HEK293 (cell line): ENCODE measurements at regions not wholly inside any gene's neighbourhood (a gene's known extent, or its start where the extent isn't known, plus 50 kb on each side); places are given as distances from the start of the nearest gene placed in this dataset.

ENCODE experiments used
- CTCF ChIA-PET: fragments of 350-600 bp; formaldehyde crosslinking; extraction: SDS; loops from one replicate; lab custom pipeline; 2021; ENCODE audit warnings: antibody characterized with exemption; lab: Yijun Ruan, JAX
- POLR2A ChIA-PET: fragments of 300-600 bp; formaldehyde crosslinking; extraction: SDS; loops from one replicate; lab custom pipeline; 2020; ENCODE audit warnings: antibody characterized with exemption, inconsistent platforms; lab: Yijun Ruan, JAX
- H3K27ac ChIP-seq: fragments of 200-500 bp; sonication (Bioruptor generic); 2 replicates; pipeline ENCODE4 v1.5.1; 2014; ENCODE audit warnings: low read depth, low read length, control low read depth, inconsistent platforms; ENCODE audit errors: extremely low read depth
- H3K36me3 ChIP-seq, 2 experiments: fragments of 200-500 bp in 1 of 2; sonication (Bioruptor generic) in 1 of 2; 1 replicate in 1 of 2; 2 replicates in 1 of 2; pipeline ENCODE4 v1.5.1; 2014 to 2017; ENCODE audit warnings: inconsistent platforms in 2 of 2, low read length in 2 of 2; ENCODE audit not compliant: control insufficient read depth in 2 of 2, insufficient read depth in 1 of 2
- H3K4me1 ChIP-seq: fragments of 200-500 bp; sonication (Bioruptor generic); 2 replicates; pipeline ENCODE4 v1.5.1; 2014; ENCODE audit warnings: mild to moderate bottlenecking, low read length, inconsistent platforms; ENCODE audit not compliant: control insufficient read depth, insufficient read depth
- H3K4me3 ChIP-seq: 2 replicates; pipeline ENCODE4 v1.5.1; 2011; ENCODE audit warnings: low read depth, mild to moderate bottlenecking, control low read depth, low read length, moderate library complexity
- H3K9me3 ChIP-seq: fragments of 200-500 bp; sonication (Bioruptor generic); 2 replicates; pipeline ENCODE4 v1.5.1; 2014; ENCODE audit warnings: low read depth, low read length, inconsistent platforms; ENCODE audit not compliant: control insufficient read depth, insufficient read depth
- BCL11B ChIP-seq: fragments of 450-650 bp; formaldehyde crosslinking; IDR thresholded peaks from 2 replicates; pipeline ENCODE4 v1.5.1; 2016; ENCODE audit warnings: low read depth, missing biosample characterization, missing genetic modification characterization
- GLIS2 ChIP-seq: fragments of 450-650 bp; formaldehyde crosslinking; IDR thresholded peaks from 2 replicates; pipeline ENCODE4 v1.5.1; 2016; ENCODE audit warnings: missing biosample characterization, missing genetic modification characterization
- KLF7 ChIP-seq: fragments of 450-650 bp; formaldehyde crosslinking; IDR thresholded peaks from 2 replicates; pipeline ENCODE4 v1.5.1; 2016; ENCODE audit warnings: missing biosample characterization, missing genetic modification characterization, borderline replicate concordance
- KLF8 ChIP-seq: fragments of 450-650 bp; formaldehyde crosslinking; IDR thresholded peaks from 2 replicates; pipeline ENCODE4 v1.5.1; 2016; ENCODE audit warnings: missing biosample characterization, missing genetic modification characterization
- PRDM1 ChIP-seq: fragments of 450-650 bp; formaldehyde crosslinking; IDR thresholded peaks from 2 replicates; pipeline ENCODE4; 2016; ENCODE audit warnings: missing biosample characterization, missing genetic modification characterization
- TSHZ1 ChIP-seq: fragments of 450-650 bp; formaldehyde crosslinking; IDR thresholded peaks from 2 replicates; pipeline ENCODE4 v1.5.1; 2016; ENCODE audit warnings: missing biosample characterization, missing genetic modification characterization, borderline replicate concordance
- ZBTB7A ChIP-seq: fragments of 450-650 bp; formaldehyde crosslinking; IDR thresholded peaks from 2 replicates; pipeline ENCODE4 v1.5.1; 2016; ENCODE audit warnings: low read depth, missing biosample characterization, missing genetic modification characterization
- ZEB2 ChIP-seq: fragments of 450-650 bp; formaldehyde crosslinking; IDR thresholded peaks from 2 replicates; pipeline ENCODE4 v1.5.1; 2016; ENCODE audit warnings: missing biosample characterization, missing genetic modification characterization
- ZFP37 ChIP-seq: fragments of 450-650 bp; formaldehyde crosslinking; IDR thresholded peaks from 2 replicates; pipeline ENCODE4 v1.5.1; 2016; ENCODE audit warnings: missing biosample characterization, missing genetic modification characterization
- ZFP69B ChIP-seq: fragments of 450-650 bp; formaldehyde crosslinking; IDR thresholded peaks from 2 replicates; pipeline ENCODE4 v1.5.1; 2016; ENCODE audit warnings: missing biosample characterization, missing genetic modification characterization
- ZNF2 ChIP-seq: fragments of 450-650 bp; formaldehyde crosslinking; IDR thresholded peaks from 2 replicates; pipeline ENCODE4 v1.5.1; 2016; ENCODE audit warnings: missing biosample characterization, missing genetic modification characterization
- ZNF223 ChIP-seq: fragments of 450-650 bp; formaldehyde crosslinking; IDR thresholded peaks from 2 replicates; pipeline ENCODE4 v1.5.1; 2016; ENCODE audit warnings: missing biosample characterization, missing genetic modification characterization
- ZNF24 ChIP-seq: fragments of 450-650 bp; formaldehyde crosslinking; IDR thresholded peaks from 2 replicates; pipeline ENCODE4 v1.5.1; 2016; ENCODE audit warnings: missing biosample characterization, missing genetic modification characterization
- ZNF248 ChIP-seq: fragments of 450-650 bp; formaldehyde crosslinking; IDR thresholded peaks from 2 replicates; pipeline ENCODE4 v1.5.1; 2017; ENCODE audit warnings: missing biosample characterization, missing genetic modification characterization
- ZNF292 ChIP-seq: fragments of 450-650 bp; formaldehyde crosslinking; IDR thresholded peaks from 2 replicates; pipeline ENCODE4 v1.5.1; 2016; ENCODE audit warnings: low read depth, missing biosample characterization, missing genetic modification characterization, borderline replicate concordance
- ZNF324 ChIP-seq: fragments of 450-650 bp; formaldehyde crosslinking; IDR thresholded peaks from 2 replicates; pipeline ENCODE4 v1.5.1; 2016; ENCODE audit warnings: missing biosample characterization, missing genetic modification characterization
- ZNF341 ChIP-seq: fragments of 450-650 bp; formaldehyde crosslinking; IDR thresholded peaks from 2 replicates; pipeline ENCODE4; 2016; ENCODE audit warnings: low read depth, missing biosample characterization, missing genetic modification characterization
- ZNF423 ChIP-seq: fragments of 450-650 bp; formaldehyde crosslinking; IDR thresholded peaks from 2 replicates; pipeline ENCODE4 v1.5.1; 2016; ENCODE audit warnings: missing biosample characterization, missing genetic modification characterization
- ZNF433 ChIP-seq: fragments of 450-650 bp; formaldehyde crosslinking; IDR thresholded peaks from 2 replicates; pipeline ENCODE4 v1.5.1; 2016; ENCODE audit warnings: missing biosample characterization, missing genetic modification characterization, low read depth
- ZNF585B ChIP-seq: fragments of 450-650 bp; formaldehyde crosslinking; IDR thresholded peaks from 2 replicates; pipeline ENCODE4 v1.5.1; 2016; ENCODE audit warnings: missing biosample characterization, missing genetic modification characterization
- ZNF621 ChIP-seq: fragments of 450-650 bp; formaldehyde crosslinking; IDR thresholded peaks from 2 replicates; pipeline ENCODE4 v1.5.1; 2017; ENCODE audit warnings: missing biosample characterization, missing genetic modification characterization
- ZNF707 ChIP-seq: fragments of 450-650 bp; formaldehyde crosslinking; IDR thresholded peaks from 2 replicates; pipeline ENCODE4 v1.5.1; 2016; ENCODE audit warnings: missing biosample characterization, missing genetic modification characterization
- ZNF830 ChIP-seq: fragments of 450-650 bp; IDR thresholded peaks from 2 replicates; pipeline ENCODE4 v1.5.0; 2018; ENCODE audit warnings: missing biosample characterization, missing genetic modification characterization, low read depth, mild to moderate bottlenecking, moderate library complexity
- ZNF843 ChIP-seq: fragments of 450-650 bp; formaldehyde crosslinking; IDR thresholded peaks from 2 replicates; pipeline ENCODE4 v1.5.1; 2016; ENCODE audit warnings: missing biosample characterization, missing genetic modification characterization
- TF ChIP-seq, protein P1 (sequence below): fragments of 450-650 bp; formaldehyde crosslinking; IDR thresholded peaks from 2 replicates; pipeline ENCODE4 v1.5.1; 2016; ENCODE audit warnings: missing biosample characterization, missing genetic modification characterization
- TF ChIP-seq, protein P2 (sequence below): fragments of 450-650 bp; formaldehyde crosslinking; IDR thresholded peaks from 2 replicates; pipeline ENCODE4 v1.5.1; 2017; ENCODE audit warnings: missing biosample characterization, missing genetic modification characterization
- TF ChIP-seq, protein P3 (sequence below): IDR thresholded peaks from 2 replicates; pipeline ENCODE4 v1.6.1; 2011; ENCODE audit warnings: mild to moderate bottlenecking, low read depth, low read length, borderline replicate concordance
- TF ChIP-seq, protein P4 (sequence below): fragments of 450-650 bp; formaldehyde crosslinking; IDR thresholded peaks from 2 replicates; pipeline ENCODE4 v1.5.1; 2017; ENCODE audit warnings: missing biosample characterization, missing genetic modification characterization

GRCh38 chr15:38030609-38031008, 96.2 kb downstream of the TMCO5A start (continued):
- TF ChIP-seq PRDM1 (tag by site-specific recombination) (no peak), ZNF24 (tag by site-specific recombination) (no peak), ZNF585B (tag by site-specific recombination) (no peak), ZNF830 (no peak)

DNA sequence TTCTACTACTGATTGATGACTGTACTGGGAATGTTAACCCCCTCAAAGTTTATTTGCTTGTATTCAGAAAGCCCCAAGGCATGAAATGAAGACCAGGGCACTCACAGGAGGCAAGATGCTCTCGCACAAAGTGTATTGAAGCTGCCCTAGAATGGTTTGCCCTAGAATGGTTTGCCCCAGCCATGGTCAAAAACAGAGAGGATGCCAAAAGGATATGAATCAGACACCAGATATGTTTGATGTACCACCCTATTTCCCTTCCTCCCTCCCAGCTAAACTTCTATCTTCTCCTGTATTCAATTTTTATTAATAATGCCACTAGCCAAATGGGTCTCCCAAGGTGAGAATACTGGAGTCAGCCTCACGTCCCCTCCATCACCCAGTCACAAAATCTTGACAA, 101.3 kb downstream of the TMCO5A start:
- POLR2A ChIA-PET = no interaction called here
- Histone ChIP-seq H3K9me3 (no peaks in the 10 kb centered on the region), H3K4me3 (no peak overlapping the region), H3K4me1 (no peaks in the 10 kb centered on the region), H3K27ac (no peak overlapping the region), H3K36me3 (no peaks in the 10 kb centered on the region)
- CTCF ChIA-PET = no interaction called here
- TF ChIP-seq ZNF423 (tag by site-specific recombination) (no peak), TSHZ1 (tag by site-specific recombination) (no peak), KLF7 (tag by site-specific recombination) (no peak), ZNF292 (tag by site-specific recombination) (no peak), ZNF341 (tag by site-specific recombination) (no peak), ZNF843 (tag by site-specific recombination) (no peak), BCL11B (tag by site-specific recombination) (no peak), ZNF324 (tag by site-specific recombination) (no peak), KLF8 (tag by site-specific recombination) (no peak), ZNF248 (tag by site-specific recombination) (no peak), ZNF707 (tag by site-specific recombination) (no peak), ZFP37 (no peak), ZBTB7A (tag by site-specific recombination) (no peak), ZNF2 (tag by site-specific recombination) (no peak)
- TF ChIP-seq, protein P1, sequence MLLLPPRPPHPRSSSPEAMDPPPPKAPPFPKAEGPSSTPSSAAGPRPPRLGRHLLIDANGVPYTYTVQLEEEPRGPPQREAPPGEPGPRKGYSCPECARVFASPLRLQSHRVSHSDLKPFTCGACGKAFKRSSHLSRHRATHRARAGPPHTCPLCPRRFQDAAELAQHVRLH = no peak

GRCh38 chr15:38036790-38037338, 102.4 kb downstream of the TMCO5A start:
- Histone ChIP-seq H3K4me1 (no peaks in the 10 kb centered on the region), H3K27ac (no peak overlapping the region), H3K36me3 (no peaks in the 10 kb centered on the region), H3K9me3 (no peaks in the 10 kb centered on the region), H3K4me3 (no peak overlapping the region)
- TF ChIP-seq ZFP37 = no peak
- no peak for TF ChIP-seq ZNF433 (tag by site-specific recombination)
- no peak for TF ChIP-seq ZNF223 (tag by site-specific recombination)
- TF ChIP-seq ZEB2 (tag by site-specific recombination) = no peak
- TF ChIP-seq ZFP69B (tag by site-specific recombination) = no peak
- no peak for TF ChIP-seq GLIS2 (tag by site-specific recombination)
- TF ChIP-seq, protein P2, sequence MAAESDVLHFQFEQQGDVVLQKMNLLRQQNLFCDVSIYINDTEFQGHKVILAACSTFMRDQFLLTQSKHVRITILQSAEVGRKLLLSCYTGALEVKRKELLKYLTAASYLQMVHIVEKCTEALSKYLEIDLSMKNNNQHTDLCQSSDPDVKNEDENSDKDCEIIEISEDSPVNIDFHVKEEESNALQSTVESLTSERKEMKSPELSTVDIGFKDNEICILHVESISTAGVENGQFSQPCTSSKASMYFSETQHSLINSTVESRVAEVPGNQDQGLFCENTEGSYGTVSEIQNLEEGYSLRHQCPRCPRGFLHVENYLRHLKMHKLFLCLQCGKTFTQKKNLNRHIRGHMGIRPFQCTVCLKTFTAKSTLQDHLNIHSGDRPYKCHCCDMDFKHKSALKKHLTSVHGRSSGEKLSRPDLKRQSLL (tag by site-specific recombination) = no peak
- TF ChIP-seq ZNF621 = no peak
- TF ChIP-seq, protein P3, sequence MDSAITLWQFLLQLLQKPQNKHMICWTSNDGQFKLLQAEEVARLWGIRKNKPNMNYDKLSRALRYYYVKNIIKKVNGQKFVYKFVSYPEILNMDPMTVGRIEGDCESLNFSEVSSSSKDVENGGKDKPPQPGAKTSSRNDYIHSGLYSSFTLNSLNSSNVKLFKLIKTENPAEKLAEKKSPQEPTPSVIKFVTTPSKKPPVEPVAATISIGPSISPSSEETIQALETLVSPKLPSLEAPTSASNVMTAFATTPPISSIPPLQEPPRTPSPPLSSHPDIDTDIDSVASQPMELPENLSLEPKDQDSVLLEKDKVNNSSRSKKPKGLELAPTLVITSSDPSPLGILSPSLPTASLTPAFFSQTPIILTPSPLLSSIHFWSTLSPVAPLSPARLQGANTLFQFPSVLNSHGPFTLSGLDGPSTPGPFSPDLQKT = no peak
- TF ChIP-seq, protein P4, sequence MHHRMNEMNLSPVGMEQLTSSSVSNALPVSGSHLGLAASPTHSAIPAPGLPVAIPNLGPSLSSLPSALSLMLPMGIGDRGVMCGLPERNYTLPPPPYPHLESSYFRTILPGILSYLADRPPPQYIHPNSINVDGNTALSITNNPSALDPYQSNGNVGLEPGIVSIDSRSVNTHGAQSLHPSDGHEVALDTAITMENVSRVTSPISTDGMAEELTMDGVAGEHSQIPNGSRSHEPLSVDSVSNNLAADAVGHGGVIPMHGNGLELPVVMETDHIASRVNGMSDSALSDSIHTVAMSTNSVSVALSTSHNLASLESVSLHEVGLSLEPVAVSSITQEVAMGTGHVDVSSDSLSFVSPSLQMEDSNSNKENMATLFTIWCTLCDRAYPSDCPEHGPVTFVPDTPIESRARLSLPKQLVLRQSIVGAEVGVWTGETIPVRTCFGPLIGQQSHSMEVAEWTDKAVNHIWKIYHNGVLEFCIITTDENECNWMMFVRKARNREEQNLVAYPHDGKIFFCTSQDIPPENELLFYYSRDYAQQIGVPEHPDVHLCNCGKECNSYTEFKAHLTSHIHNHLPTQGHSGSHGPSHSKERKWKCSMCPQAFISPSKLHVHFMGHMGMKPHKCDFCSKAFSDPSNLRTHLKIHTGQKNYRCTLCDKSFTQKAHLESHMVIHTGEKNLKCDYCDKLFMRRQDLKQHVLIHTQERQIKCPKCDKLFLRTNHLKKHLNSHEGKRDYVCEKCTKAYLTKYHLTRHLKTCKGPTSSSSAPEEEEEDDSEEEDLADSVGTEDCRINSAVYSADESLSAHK = no peak
- ChIA-PET POLR2A (no interaction called here), CTCF (no interaction called here)
